ENCODE measurements at regions not wholly inside any gene's neighbourhood (a gene's known extent, or its start where the extent isn't known, plus 50 kb on each side); places are given as distances from the start of the nearest gene placed in this dataset.

GRCh38 chr12:42794806-42795205 is 205.3 kb upstream of the PRICKLE1 start:
- DNase-seq (ENCODE audit: low spot score) = no peak

GRCh38 chr12:42793166-42793565 is 203.6 kb upstream of the PRICKLE1 start:
- DNase-seq (ENCODE audit: low spot score) = no peak

- DNase-seq (ENCODE audit: low spot score) = no peak
Measured at GRCh38 chr12:42792265-42792664, 202.7 kb upstream of the PRICKLE1 start.

- no peak for DNase-seq (ENCODE audit: low spot score)
Measured at GRCh38 chr12:42791399-42791798, 201.9 kb upstream of the PRICKLE1 start.

DNA sequence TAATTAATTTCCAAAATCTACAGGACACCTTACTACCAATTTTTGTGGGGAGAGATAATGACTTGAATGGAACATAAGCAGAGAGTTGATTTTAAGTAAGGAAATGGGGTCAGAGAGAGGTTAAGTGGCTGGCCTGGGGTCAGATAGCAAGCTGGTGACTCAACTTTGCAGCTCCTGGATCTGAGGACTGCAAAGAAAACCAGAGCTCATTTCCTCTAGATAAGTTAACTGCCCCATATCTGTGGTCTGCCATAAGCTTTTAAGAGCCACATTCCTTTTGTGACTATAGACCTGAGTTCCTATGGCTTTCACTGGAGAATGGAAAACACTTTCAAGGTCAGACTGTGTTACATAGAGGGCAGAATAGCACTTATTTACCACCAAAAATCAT is 201.2 kb upstream of the PRICKLE1 start:
- DNase-seq (ENCODE audit: low spot score) = no peak

DNA sequence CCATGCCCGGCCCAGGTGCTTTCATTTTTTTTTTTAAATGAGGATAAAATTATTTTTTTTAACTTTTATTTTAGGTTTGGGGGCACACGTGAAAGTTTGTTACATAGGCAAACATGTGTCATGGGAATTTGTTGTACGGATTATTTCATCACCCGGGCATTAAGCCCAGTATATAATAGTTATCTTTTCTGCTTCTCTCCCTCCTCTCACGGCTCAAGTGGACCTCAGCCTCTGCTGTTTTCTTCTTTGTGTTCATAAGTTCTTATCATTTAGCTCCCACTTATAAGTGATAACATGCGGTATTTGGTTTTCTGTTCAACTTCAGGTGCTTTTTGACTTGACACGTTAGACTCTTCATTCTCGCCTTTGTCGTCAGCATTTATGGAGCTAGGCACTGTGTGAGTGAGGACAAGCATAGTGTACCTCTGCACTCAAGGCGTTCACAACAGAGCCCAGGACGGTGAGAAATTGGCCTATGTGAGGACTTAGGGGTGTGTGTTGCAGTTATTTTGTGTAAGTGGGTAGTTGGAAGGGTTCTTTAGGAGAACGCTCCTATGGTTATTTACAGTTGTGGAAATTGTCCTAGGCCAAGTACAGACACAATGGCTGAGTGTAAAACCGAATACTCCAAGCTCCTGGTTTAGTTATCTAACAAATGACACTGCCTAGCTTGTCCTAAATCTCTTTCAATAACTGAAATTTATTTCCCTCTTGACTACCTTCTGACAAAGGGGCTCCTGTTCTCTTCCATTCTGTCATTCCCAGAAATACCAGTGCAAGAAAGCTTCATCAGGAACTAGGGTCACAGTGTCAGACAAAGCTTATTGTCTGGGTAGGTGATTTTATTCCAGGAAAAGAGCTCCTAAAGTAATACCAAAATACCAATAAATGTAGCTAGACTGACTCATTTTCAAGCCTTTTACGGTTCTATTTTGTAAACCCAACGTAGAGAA is 200.5 kb upstream of the PRICKLE1 start:
- no peak for DNase-seq (ENCODE audit: low spot score)

DNA sequence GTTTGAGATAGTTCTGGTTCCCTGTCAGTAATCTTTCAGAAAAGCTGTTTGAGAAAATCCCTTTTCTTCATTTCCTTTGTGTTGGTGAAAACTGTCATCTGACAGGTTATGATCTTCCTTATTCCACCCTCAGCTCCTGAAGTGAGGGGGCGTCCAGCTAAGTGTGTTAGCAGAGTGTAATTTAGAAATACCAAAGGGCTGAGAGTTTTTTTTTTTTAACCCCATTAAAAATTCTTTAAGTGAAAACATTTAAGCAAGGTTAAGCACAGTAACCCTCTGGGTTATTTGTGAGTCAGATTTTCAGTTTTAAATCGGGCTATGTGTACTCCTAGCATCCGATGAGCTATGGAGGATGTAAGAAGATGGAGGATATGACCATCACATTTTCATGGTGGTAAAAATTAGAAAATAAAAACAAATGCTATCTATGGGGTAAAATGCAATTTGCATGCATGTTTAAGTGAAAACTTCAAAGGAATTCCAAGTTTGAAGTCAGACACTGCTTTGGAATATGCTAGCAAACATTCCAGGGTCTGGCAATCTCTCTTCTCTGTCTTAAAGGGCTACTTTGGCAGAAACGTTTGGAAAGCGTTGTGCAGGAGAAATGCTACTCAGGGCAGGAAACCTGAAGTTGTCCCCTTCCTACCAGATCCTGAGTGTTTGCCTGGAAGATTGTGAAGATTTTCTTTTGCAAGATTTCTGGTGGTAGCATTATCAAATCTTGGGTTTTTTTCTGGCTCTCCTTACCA is 197.0 kb upstream of the PRICKLE1 start:
- no peak for DNase-seq (ENCODE audit: low spot score)

DNA sequence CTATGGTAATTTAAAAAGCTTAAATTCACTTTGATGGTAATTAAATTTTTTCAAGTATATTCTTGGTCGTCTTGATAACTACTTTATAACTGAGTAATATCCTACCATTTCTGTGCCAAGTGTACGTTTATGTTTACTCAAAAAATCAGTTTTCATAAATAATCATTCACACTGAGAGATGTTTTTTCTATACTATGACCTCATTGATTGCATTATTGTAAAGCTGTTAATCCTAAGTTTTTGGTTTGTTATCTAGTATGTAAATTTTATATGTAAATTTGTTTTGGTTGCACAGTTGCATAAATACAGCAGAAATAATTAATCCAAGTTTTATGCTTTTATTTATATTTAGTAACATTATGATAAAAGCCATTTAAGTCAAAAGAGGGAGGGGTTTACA is 196.4 kb upstream of the PRICKLE1 start:
- DNase-seq (ENCODE audit: low spot score) = no peak

DNA sequence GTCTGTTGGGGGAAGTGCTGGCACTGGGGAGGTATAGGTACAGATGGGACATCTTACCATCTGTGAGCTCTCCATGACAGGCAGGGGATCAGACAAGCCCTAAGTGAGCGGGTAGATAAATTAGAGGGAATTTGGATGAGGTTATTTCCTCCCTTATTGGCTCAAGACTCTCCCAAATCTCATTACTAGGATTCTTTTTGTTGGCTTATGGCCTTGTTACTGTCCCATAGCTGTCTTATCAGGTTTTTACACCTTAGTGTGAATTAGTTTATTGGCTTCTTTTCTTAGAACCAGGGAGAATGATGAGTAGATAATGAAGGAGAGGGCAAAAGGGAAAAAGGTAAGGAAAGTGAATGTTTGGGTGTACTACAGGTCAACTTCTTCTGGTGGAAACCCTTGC is 191.1 kb upstream of the PRICKLE1 start:
- DNase-seq (ENCODE audit: low spot score) = no peak

DNA sequence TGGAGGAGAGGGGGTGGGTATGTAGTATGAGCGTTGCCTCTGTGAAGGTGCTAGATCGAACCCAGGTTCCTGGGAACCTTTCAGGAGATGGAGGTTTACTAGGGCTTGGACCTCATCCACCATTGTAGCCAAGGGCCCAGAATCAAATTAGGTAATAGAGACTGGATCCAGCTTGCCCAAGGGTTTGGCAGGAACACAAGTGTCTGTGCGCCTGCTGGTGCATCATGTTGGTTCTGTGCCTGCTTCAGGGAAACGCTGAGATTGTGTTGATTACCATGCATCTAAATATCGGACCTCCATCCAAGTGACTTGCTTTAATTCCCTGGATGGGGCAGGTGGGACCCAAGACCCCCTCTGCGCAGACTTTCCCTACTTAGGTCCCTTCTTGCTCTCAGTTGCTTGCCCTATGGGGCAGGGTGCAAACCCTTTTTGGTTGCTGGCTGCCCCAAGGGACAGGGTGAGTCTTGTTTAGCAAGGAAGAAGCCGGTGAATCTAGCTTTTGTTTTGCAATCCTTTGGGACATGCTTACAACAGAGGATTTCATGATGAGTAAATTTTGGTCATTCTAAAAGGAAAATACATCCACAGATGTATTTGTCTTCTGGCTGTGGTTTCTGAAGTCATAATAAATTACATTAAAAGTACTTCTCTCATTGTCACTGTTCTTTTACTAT is 189.8 kb upstream of the PRICKLE1 start:
- no peak for DNase-seq (ENCODE audit: low spot score)

DNA sequence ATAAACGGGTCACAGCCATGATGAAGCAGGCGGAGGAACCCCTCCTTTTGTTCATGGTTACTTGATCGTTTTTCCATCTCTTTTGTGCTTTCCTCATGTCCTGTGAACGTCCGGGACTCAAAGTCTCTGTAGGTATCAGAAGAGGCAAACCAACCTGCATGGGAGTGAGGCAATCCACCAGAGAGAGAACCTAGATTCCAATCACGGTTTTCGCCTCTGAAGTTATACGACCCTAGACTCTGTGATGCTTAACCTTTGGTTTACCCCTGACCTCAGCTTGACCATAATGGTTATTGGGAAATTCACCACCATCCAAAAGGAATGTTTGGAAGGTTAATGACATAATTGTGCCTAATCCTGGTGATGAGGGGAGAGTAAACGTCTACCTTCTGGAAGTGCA is 186.8 kb upstream of the PRICKLE1 start:
- DNase-seq (ENCODE audit: low spot score) = no peak

GRCh38 chr12:42774238-42774637 is 184.7 kb upstream of the PRICKLE1 start:
- DNase-seq (ENCODE audit: low spot score) = no peak

GRCh38 chr12:42770261-42770660 is 180.7 kb upstream of the PRICKLE1 start:
- DNase-seq (ENCODE audit: low spot score) = no peak

GRCh38 chr12:42769455-42769854 is 179.9 kb upstream of the PRICKLE1 start:
- DNase-seq (ENCODE audit: low spot score) = no peak

GRCh38 chr12:42767998-42768397 is 178.5 kb upstream of the PRICKLE1 start:
- DNase-seq (ENCODE audit: low spot score) = no peak

DNA sequence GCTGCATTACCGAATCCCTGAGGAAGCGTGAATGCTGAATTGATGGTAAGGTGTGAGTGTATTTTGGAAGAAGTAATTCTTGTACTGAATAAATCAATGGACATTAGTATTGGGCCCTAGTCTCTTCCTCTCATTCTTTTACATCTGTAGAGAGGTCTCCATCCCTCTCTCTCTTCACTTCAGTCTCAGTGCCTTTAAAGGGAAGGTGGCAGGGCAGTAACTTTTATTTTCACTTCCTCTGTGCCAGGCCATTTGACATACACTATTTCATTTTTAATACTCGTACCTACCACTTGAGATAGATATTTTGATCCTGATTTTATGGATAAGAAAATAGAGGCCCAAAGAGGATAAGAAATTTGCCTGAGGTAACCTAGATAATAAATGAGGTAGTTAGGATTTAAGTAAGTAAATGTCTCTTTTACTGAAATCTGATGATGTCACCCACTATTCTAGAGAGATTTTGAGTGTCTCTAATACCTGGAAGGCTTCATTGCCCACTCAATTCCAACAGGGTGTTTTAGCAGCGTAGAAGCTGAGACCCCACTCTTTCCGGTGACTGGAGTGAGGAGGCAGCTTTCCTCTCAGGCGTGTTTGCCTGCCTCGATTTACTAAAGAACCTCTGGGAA is 177.9 kb upstream of the PRICKLE1 start:
- no peak for DNase-seq (ENCODE audit: low spot score)

GRCh38 chr12:42766754-42767153 is 177.2 kb upstream of the PRICKLE1 start:
- no peak for DNase-seq (ENCODE audit: low spot score)

- DNase-seq (ENCODE audit: low spot score) = no peak
Measured at GRCh38 chr12:42766026-42766425, 176.5 kb upstream of the PRICKLE1 start.

DNA sequence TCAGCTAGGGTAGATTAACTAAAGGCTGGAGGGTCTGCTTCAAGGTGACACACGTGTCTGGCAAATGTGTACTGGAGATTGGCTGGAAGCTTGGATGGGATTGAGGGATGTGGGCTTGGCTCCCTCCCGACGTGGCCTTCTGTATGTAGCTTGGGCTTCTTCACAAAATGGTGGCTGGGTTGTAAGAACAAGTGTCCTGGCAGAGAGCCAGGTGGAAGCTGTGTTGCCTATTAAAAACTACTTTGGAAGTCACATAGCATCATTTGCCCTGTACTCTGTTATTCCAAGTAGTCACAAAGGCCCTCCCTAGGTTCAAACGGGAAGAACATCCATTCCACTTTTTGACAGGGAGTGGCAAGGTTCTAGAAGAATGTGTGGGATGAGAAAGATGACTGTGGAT is 174.1 kb upstream of the PRICKLE1 start:
- no peak for DNase-seq (ENCODE audit: low spot score)

GRCh38 chr12:42762395-42762925 is 172.9 kb upstream of the PRICKLE1 start:
- no peak for DNase-seq (ENCODE audit: low spot score)

DNA sequence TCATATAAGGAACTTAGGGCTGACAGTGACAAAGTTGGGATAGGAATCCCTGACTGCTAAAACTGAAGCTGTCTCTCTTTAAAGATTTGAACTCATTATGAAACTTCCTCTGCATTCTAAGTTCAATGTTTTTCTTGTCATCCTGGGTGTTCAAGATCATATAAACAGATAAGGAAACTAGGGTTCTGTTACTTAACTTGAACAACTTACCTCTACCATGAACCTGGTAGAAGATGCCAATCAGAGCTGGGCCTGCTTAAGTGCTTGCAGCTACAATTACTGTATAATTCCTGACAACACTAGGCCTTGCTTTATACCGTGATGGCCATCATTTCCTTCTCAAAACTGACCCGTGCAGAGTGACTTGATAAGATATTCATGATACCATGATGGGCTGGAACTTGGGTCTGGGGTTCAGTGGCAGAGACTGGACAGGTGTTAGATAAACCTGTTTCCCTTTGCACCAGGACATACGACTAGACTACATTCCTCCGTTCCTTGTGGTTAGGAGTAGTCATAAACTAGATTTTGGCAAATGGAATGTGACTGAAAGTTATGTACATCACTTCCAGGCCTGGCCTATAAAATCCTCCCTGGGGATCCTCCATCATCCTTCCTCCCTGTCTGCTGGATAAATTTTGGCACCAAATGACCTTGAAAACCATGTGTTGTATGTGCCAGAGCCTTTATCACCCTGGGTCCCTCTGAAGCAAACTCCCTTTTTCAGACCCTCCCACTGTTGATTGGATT is 172.2 kb upstream of the PRICKLE1 start:
- no peak for DNase-seq (ENCODE audit: low spot score)
